Nephron (organoid): ENCODE measurements at regions not wholly inside any gene's neighbourhood (a gene's known extent, or its start where the extent isn't known, plus 50 kb on each side); places are given as distances from the start of the nearest gene placed in this dataset.

Experiments
- H3K27ac Mint-ChIP-seq, 3 experiments: 2 replicates each; pipeline ENCODE4 v1.8.0; 2020; ENCODE audit warnings: mixed read lengths in 3 of 3, mild to moderate bottlenecking in 2 of 3, moderate library complexity in 1 of 3
- H3K27me3 Mint-ChIP-seq: 2 replicates; pipeline ENCODE4 v1.8.0; 2021; ENCODE audit warnings: low read depth, mild to moderate bottlenecking, moderate library complexity, mixed read lengths
- H3K36me3 Mint-ChIP-seq: 2 replicates; pipeline ENCODE4 v1.8.0; 2020; ENCODE audit warnings: low read depth, mixed read lengths
- H3K4me1 Mint-ChIP-seq: 2 replicates; pipeline ENCODE4 v1.8.0; 2020; ENCODE audit warnings: mixed read lengths
- H3K4me3 Mint-ChIP-seq, 3 experiments: 2 replicates each; pipeline ENCODE4 v1.8.0; 2020; ENCODE audit warnings: mild to moderate bottlenecking in 3 of 3, mixed read lengths in 3 of 3, moderate library complexity in 2 of 3
- H3K9me3 Mint-ChIP-seq: 2 replicates; pipeline ENCODE4 v1.8.0; 2020; ENCODE audit warnings: mixed read lengths
- CTCF ChIP-seq, 3 experiments: fragments of 200-600 bp; sonication (generic); IDR thresholded peaks; one replicate each; pipeline ENCODE4 v1.5.0; 2021; ENCODE audit warnings: antibody characterized with exemption in 3 of 3; ENCODE audit not compliant: unreplicated experiment in 3 of 3

DNA sequence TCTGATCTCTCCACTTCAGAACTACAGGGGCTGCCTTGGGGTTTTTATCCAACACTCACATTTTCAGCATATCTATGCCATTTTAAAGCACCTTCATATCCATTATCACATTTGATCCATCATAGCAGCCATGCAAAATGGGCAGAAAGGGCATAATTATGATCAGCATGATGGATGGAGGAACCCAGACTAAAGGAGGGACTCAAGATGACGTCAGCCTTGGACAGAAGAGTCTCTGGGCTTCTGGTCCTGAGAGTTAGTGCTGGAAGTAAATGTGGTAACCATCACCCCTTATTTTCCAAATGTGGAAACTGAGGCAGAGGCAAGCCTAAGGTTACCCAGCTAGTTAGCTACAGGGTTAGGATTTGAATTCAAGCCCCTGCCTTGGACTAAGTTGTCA lies 273.1 kb downstream of the DRD1 start:
- TF ChIP-seq CTCF (IDR thresholded peaks at IDR 0.05; ENCODE audit: unreplicated experiment in 3 of 3), result no peak
- peaks cover 6% of the 10 kb centered on the region for H3K27me3 Mint-ChIP-seq
- no peak overlapping the region for H3K27ac Mint-ChIP-seq
- H3K4me1 Mint-ChIP-seq, result no peaks in the 10 kb centered on the region
- H3K4me3 Mint-ChIP-seq, result no peak overlapping the region
- no peaks in the 10 kb centered on the region for H3K36me3 Mint-ChIP-seq
- H3K9me3 Mint-ChIP-seq, result no peaks in the 10 kb centered on the region

- Mint-ChIP-seq H3K4me1 (peaks cover 6% of the 10 kb centered on the region), H3K9me3 (no peaks in the 10 kb centered on the region), H3K36me3 (no peaks in the 10 kb centered on the region), H3K27ac (no peak overlapping the region), H3K4me3 (no peak overlapping the region), H3K27me3 (peaks cover 5% of the 10 kb centered on the region)
- TF ChIP-seq CTCF (IDR thresholded peaks at IDR 0.05; ENCODE audit: unreplicated experiment in 3 of 3), result no peak
Measured at GRCh38 chr5:175168882-175169507, 275.0 kb downstream of the DRD1 start.

DNA sequence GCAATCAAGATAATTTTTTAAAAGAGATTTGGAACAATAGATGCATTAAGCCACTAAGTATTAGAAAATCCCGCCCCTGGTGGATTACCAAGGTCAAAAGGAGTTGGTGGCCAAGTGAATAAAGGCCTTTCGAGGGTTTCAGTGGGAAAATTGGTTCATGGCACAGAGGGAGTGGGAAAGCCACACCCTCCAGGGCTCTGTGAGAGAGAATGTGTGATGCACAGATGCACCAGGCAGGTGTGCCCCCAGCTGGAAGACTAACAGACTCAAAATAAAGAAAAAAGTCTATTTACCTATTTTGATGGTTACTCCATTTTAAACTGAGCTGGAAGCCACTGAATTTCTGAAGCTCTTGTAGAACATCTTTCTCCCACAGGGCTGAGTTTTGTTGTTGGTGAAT lies 278.0 kb downstream of the DRD1 start:
- H3K4me1 Mint-ChIP-seq, result peaks cover 6% of the 10 kb centered on the region
- no peak for TF ChIP-seq CTCF (IDR thresholded peaks at IDR 0.05; ENCODE audit: unreplicated experiment in 3 of 3)
- H3K27me3 Mint-ChIP-seq, result peaks cover 5% of the 10 kb centered on the region
- H3K4me3 Mint-ChIP-seq, result no peak overlapping the region
- no peak overlapping the region for H3K27ac Mint-ChIP-seq
- H3K36me3 Mint-ChIP-seq, result no peaks in the 10 kb centered on the region
- no peaks in the 10 kb centered on the region for H3K9me3 Mint-ChIP-seq

DNA sequence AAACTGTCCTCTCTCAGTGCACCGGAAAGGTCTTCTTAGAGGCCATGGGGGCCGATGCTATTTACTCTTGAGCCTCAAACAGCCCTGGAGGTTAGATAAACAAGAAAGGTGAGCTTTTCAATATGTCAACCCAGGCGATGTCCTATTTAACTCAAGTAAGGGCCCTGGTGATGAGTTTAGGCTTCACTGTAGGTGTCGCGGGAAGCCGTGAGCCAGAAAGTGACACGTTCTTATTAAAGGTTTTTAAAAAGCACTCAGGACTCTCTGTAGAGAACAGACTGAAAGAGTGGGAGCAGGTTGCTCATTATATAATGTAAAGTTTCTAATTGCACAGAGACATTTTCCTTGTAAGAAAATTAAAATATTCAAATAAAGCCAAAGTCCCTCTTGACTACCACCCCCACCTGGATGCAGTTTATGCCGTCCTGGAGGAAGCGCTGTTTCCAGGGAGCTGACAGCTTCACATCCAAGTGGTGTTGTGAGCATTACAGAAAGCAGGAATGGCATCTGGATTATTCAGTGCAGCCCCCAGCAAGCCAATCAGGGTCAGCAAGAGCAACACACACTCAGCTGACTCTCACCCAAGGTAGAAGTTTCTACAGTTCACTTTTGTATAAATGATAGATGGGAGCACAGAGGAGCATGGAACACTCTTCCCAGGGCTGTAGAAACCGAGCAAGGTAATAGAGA lies 280.3 kb downstream of the DRD1 start:
- no peak for TF ChIP-seq CTCF (IDR thresholded peaks at IDR 0.05; ENCODE audit: unreplicated experiment in 3 of 3)
- H3K4me3 Mint-ChIP-seq, result no peak overlapping the region
- H3K4me1 Mint-ChIP-seq, result peaks cover 6% of the 10 kb centered on the region
- no peaks in the 10 kb centered on the region for H3K36me3 Mint-ChIP-seq
- peaks cover 12% of the 10 kb centered on the region for H3K27me3 Mint-ChIP-seq
- no peaks in the 10 kb centered on the region for H3K9me3 Mint-ChIP-seq
- no peak overlapping the region for H3K27ac Mint-ChIP-seq

DNA sequence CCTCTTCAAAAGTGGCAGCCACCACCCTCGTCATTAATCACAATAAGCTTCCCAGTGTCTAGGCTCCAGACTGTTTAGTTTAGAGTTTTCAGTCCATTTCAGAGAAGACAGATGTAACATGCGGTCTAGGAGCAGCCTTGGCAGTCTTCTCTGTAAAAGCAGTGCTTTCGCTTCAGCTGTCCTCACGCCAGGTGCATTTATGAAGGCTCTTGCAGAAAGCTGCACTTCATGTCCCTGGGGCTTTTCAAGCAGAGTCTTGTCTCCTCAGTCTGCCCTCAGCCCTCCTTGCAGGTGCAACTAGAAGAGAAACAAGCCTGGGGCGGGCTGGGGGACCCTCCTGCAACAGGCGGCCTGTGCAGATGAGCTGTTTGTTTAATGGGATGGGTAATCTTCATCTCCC lies 281.9 kb downstream of the DRD1 start:
- Mint-ChIP-seq H3K27me3 (peaks cover 12% of the 10 kb centered on the region), H3K4me1 (peaks cover 6% of the 10 kb centered on the region), H3K27ac (no peak overlapping the region), H3K36me3 (no peaks in the 10 kb centered on the region), H3K4me3 (no peak overlapping the region), H3K9me3 (no peaks in the 10 kb centered on the region)
- TF ChIP-seq CTCF (IDR thresholded peaks at IDR 0.05; ENCODE audit: unreplicated experiment in 3 of 3), result no peak

DNA sequence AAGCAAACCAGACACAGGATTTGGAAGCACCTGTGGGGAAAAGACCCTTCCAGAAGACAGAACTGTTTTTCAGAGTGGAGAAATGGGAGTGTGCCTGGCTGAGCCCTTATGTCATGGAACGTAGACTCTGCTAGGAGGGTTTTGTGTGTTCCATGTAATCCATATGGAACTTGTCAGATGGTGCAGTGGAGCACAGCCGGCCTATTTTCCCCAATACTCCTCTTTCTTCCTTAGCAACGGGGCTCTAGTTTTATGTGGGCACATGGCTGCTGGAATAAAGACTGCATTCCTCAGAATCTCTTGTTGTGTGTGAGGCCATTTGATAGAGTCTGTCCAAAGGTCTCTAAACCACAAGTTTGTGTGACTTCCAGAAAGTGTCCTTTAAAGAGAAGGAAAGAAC lies 284.0 kb downstream of the DRD1 start:
- TF ChIP-seq CTCF (IDR thresholded peaks at IDR 0.05; ENCODE audit: unreplicated experiment in 3 of 3), result no peak
- no peak overlapping the region for H3K4me3 Mint-ChIP-seq

More for the DNA sequence above, 284.0 kb downstream of the DRD1 start:
- peaks cover 8% of the 10 kb centered on the region for H3K27me3 Mint-ChIP-seq
- H3K36me3 Mint-ChIP-seq, result no peaks in the 10 kb centered on the region
- H3K27ac Mint-ChIP-seq, result no peak overlapping the region
- H3K9me3 Mint-ChIP-seq, result no peaks in the 10 kb centered on the region
- no peaks in the 10 kb centered on the region for H3K4me1 Mint-ChIP-seq
